GM19455 (cell line): ENCODE measurements at regions not wholly inside any gene's neighbourhood (a gene's known extent, or its start where the extent isn't known, plus 50 kb on each side); places are given as distances from the start of the nearest gene placed in this dataset.

ENCODE experiments used
- ATAC-seq: cut with Tn5 transposase; IDR thresholded peaks from one replicate; pipeline ENCODE4 v1.9.1; 2021; ENCODE audit not compliant: unreplicated experiment

DNA sequence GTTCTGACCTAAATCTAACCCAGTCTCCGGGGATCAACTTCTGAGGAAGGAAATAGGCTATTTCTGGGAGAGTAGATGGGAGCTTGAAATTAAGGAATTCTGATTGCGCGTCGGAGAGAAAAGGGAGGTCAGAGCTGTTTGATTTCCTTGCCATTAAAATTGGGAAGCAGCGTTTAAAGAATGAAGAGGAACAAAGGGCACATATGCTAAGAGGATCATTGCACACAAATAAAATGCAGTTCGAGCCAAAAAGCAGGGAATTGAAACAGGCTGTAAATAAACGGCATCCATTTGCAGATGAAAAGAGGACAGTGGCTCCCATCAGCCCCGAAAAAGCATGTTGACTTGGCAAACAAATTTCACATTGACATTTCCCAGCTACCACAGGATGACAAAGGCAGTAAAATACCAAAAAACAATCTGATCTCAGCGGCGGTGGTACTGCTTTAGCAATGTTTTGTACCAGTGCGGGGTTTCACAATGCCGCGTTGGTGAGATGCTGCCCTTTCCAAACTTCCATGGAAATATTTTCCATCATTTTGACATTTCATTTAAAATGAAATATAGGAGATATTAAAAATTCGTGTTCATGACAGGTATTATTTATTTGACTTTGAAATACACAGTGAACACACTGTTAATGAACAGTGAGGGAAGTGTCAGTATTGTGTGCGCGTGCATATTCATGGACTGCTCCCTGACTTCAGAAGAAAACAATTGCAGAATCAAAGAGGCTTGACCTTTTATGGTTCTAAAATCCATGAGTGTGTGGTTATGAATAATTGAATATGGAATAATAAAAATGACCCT, 108.8 kb downstream of the SQOR start:
- ATAC-seq, result no peak

DNA sequence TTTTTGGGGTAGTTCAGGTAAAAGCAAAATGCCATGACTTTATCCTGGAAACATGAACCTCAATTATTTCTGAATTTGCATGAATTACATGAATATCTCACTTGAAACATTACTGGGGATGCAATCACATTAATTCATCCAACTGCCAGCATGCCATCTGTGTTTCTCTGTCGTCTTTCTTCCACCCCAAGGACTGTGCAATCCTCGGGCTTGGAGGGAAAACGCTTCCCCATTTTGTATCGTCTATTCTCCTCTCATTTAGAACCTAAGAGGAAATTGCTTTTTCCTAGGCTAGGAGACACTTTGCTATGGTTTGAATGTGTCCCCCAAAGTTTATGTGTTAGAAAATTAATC, 109.4 kb downstream of the SQOR start:
- ATAC-seq, result no peak

DNA sequence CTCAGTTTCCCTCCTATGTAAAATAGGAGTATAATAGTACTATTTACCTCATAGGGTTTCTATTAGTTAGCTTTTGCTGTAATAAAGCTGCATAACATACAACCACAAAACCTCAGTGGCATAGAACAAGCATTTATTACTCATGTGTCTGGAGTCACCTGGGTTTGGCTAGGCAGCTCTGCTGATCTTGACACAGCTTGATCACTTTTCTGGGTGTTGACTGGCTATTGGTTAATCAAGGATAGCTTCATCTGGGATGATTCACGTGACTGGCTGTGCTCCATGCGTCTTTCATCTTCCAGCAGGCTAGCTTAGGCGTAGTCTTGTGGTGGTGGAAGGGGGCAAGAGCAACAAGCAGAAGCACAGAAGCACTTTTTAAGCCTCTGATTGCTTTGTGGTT, 112.6 kb downstream of the SQOR start:
- no peak for ATAC-seq

DNA sequence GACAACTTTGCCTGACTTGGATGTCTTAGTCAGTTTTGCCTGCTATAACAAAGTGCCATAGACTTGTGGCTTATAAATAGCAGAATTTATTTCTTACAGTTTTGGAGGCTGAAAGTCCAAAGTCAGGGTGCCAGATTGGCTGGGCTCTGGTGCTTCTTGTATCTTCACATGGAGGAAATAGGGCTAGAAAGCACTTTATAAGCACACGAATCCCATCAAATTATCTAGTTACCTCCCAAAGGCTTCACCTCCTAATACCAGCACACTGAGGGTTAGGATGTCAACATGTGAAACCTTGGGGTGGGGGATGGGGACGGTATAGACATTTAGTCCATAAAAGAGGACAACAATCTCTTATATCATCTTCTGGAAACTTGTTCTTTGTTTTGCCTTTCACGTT, 116.8 kb downstream of the SQOR start:
- ATAC-seq, result no peak

DNA sequence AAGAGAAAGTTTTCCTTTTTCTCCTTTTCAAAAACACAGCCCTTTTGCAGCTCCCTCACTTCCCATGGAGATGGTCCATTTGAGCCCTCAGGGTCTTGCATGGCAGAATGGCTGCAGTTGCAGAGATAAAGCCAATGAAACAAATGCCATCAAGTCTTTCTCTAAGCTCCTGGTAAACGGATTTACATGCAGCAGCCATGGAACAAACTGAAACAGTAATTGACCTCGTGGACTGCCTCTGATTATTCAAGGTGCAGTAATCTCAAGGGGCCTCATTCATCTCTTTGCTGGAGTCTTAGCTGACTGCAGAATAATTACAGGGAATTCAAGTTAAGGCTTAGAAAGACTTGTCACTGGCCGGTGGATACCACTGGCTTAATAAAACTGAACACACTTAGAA, 125.1 kb downstream of the SQOR start:
- no peak for ATAC-seq

DNA sequence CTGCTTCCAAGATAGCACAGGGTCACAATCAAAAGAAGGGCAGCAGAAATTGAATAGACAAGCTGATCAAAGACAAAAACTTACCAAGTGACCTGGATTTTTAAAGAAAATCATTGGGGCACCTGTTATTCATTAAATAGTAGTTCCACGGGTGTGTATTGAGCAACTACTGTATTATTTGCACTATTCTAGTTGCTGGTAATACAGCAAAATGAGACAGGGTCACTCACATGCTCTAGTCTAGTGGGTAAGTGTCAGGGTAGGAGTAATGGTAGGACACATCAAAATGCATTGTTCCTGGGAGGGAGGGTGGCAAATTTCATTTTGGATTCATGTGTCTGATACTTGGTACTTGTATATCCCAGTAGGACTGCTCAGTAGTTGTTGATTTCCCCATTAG, 127.9 kb downstream of the SQOR start:
- no peak for ATAC-seq

DNA sequence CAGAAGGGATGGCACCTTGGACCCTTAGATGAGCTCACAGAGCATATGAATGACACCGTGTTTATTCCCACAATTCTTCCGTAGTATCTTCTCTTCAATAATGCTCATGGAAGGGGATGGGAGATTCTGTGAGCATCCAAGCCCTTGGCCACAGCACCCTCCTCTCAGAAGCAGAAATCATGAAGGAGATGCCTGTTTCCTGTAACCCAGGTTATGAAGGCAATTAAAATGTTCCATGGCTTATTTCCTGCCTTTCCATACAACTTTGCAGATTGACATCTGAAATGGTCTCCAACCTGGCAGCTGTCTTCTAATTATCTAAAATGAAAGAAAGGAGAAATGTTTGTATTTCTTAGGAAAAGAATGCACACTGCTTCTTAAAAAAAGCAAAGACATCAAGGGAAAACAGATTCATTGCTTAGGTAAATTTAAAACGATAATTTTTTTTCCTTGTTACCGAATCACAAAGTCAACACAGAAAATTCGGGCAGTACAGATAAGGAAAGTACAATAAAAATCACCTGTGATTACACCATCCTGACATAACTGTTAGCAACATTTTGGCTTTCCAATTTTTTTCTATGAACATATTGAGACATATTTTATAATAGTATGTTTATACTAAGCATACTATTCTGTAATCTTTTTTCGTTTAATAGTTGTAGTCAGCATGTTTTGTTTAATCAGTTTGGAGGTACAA, 128.5 kb downstream of the SQOR start:
- no peak for ATAC-seq

DNA sequence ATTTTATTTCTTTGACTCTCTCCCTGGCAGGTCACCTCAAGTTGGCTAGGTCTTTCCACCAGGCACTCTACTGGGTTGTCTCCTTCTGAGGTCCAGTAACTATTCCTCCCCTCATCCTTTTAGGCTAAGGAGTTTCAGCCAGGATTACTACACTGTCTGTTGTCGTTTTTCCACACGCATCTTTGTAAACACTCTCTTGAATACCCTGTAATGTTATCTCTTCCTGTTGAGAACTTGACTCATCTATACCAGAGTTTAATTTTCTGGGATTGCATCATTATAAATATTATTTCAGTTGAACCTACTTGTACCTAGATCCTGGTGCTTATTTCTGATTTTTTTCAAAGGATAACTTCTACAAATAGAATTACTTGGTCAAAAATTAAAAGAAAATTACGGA, 138.3 kb downstream of the SQOR start:
- no peak for ATAC-seq

DNA sequence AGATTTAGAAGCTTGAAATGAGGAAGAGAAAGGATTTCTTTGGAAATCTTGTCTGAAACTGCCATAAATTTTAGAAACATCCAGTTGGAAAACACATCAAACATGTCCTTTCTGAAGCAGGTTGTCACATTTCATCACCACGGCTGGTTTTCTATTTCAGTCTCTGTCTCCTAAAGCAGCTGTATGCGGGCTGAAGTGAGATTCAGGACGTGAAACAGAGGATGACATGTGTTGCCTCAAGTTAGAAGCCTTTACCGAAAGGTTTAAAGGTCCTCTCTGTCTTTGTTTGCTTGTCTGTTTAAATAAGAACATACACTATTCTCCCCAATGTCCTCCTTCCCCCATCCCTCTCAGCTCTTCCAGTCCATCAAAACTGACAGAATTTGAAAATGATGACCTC, 141.9 kb downstream of the SQOR start:
- ATAC-seq, result no peak

DNA sequence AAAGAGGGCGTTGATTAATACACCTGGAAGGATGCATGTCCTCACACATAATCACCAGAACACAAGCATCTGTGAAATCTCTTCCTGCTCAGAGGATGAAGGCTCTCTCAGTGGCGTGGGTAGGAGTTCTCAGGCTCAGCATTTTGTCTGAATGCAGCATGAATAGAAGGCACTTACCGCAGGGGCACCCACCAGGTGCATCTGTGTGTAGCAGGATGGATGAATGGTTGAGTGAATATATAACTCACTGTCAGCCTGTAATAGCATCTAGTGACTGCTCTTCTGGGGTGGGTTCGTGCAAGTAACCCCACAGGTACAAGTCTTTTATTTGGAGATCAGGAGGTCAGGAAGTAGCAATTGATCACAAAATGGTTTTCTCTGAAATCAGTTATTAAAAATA, 143.0 kb downstream of the SQOR start:
- ATAC-seq, result no peak

DNA sequence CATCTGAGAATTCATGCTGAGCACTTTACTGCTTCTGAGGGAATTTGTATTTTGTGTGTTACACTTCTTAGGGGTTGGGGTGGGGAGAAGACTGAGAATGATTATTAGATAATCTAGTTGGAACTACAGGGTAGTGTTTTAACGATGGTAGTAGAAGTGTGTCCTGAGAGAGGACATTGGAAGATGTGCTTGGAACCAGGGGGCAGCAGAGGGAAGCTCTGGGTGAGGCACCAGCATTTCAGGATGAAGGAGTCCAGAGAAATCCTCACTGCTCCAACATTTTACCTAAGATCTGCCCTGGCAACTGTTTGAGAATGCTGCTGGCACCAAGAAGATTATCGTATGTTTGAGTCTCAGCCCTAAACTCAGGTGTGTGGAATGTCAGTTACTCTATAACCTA, 145.5 kb downstream of the SQOR start:
- no peak for ATAC-seq

DNA sequence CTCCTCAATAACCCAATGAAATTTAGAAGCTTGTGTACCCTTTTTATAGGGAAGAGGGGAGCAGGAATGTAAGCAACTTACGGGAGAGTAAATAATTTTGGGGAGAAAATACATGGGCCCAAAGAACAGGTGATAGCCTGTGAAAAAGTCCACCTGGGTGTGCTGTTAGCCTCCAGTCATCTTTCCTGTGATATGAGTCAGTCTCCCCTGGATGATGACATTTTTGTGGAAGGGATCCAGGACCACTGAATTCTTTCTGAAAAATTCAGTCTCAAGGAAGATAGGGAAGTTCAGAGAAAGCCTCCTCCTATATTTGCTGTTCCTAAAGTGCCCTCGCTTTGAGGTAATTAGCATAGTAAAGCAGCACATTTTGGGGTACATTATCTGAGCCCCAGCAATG, 149.8 kb downstream of the SQOR start:
- ATAC-seq, result no peak

DNA sequence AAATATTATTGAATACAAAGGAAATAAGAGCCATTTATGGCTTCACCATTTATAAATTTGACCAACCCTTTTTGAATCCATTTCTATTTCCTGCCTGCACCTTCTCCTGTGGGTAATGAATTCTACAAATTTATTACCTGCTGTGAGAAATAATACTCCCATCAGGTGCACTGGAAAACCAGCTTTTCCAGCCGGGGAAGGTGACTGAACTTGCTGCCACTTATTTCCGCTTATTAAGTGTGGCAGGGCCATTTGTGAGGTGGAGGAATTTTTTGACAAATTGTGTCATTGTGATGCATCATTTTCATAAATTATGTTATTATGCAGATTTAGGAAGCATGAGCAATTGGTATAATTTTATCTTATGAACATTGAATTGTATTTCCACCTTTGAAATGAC, 151.1 kb downstream of the SQOR start:
- ATAC-seq, result no peak

DNA sequence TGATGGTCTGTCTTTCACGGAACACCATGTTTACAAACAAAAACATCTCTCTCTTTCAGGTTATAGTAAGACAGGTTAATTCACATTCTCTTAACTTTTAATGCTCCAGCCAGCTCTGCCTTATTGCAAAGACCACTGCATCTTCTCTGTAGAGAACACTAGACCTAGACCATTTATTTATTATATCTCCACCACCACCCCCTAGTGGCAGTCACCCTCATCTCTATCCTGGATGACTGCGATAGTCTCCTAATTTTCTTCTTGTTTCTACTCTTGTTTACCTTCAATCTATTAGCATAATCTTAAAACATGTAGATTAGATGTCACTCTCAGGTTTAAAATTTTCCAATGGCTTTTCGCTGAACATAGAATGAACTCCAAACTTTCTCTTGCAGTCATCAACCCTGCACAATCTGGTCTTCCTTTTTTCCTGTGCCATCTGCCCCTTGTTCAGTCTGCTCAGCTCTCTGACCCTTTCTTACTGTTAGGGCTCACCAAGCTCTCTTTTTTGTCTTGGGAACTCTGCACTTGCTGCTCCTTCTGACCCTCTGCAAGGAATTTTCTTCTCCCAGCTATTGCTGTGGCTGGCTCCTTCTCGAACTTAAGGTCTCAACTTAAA, 155.6 kb downstream of the SQOR start:
- no peak for ATAC-seq

DNA sequence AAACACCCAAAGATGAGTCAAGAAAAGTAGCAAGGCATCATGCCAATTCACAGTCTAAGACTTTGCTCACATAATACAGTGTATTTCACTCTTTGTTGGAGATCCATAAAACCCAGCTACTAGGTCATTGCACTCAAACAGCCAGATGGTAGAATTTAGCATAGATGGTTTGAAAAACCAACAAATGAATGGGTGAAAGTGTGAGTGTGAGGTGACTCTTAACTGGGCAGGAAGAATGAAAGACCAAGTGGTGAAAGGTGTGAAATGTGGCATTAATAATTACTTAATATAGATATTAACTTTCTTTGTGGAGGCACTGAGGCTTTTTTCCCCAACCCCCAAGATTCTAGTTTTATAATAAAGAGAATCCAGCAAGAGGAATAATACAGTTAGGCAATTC, 159.5 kb downstream of the SQOR start:
- ATAC-seq, result no peak

DNA sequence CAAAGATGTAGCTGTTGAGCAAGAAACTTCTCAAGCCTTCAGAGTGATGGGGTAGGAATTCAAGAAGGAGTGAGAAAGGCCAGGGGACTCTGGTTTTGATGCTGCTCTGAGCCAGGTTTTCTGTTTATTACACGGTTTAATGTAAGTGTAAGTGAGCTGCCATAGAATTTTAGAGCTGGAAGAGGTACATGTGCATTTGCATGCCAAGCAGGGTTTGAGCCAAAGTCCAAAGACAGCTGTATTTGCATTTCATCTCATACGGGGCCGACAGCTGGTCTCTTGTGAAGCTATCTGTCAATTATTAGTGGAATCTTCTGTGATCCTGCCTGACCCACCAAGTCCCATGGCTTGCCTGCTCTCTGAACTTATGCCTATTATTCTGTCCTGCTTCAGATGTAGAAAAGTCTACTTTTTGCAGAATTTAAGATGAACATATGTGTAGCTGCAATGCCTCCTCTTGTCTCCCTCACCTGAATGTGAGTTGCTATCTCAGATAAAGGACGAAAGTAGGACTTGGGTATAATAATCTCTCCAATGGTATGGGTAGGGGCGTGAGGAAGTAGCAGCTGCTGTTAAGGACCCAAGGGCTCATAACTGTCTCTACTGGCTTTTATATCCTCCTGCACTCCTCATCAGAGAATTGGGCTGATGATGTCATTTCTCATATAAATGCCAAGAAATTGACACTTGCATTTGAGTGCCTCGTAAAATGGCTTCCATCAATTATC, 160.0 kb downstream of the SQOR start:
- no peak for ATAC-seq

DNA sequence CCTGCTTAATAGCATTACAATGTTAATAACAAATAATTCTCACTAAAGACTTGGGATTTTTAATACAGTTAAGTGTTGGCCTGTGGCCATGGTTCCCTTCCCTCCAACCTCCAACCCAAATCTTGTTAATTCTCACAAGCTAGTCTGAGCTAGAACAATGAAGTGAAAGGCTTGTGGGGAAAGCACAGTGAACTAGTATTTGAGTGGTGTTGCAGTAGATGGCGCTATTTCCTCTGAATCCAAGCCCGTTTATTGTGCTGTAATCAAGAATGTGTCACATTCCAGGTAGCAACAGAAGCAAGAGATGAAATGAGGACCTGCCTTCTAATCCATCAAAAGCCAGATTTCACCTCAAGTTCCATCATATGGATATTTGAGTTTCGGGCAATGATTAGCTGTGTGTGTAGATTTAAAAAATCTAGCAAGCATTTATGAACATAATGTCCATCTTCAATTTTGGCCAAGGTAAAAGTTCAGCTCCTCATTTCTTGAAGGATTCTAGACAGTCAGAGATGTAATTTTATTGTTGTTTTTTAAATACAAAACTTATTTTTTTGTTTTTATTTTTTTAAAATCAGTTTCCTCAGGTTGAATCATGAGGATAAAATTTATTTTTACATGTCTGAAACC, 160.7 kb downstream of the SQOR start:
- no peak for ATAC-seq

DNA sequence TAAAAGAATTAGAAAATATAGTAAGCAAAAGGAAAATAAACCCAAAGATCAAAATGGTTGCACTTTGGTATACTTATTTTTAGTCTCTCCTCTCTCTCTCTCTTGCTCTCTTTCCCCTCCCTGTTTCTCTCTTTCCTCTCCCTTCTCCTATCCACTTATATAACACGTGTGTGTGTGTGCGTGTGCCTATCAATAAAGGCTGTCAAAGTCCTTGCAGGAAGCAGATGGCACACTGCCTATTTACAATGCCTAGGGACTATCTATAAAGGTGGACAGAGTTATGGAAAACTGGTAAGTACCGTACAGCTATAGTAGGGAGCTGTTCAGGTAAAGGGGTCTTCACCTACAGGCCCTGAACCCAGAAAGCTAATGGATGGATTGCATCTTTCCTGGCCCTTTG, 161.6 kb downstream of the SQOR start:
- ATAC-seq, result no peak

DNA sequence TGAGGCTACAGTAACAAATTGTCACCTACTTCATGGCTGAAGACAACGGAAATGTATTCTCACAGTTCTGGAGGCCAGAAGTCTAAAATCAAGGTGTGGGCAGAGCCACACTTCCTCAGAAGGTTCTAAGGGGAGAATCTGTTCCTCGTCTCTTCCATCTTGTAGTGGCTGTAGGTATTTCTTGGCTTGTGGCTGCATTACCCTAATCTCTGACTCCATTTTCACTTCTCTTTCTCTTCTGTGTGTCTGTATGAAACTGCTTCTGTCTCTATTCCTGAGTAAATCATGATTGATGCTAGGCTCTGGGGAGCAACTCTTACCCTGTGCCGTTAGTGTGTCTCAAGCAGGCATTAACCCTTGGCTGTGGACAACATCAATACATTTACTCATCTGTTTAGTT, 164.7 kb downstream of the SQOR start:
- peak; percentile 55 for ATAC-seq

DNA sequence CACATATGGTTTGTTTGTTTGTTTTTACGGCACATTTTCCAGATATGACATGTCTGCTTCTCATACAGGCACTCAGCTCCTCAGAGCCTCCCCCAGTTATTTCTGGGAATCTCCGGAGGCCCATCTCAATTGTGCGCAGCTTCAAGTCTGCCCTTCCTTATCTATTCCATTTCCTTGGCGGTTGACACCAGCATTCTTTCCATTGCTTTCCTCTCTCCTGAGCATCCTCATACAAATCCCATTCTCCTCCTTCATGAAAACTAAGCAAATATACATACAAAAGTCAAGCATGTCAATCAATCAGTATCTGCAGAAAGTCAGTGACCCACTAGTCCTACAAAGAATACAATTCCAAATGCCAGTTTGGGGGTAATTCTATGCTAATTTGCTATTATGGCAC, 166.7 kb downstream of the SQOR start:
- no peak for ATAC-seq

DNA sequence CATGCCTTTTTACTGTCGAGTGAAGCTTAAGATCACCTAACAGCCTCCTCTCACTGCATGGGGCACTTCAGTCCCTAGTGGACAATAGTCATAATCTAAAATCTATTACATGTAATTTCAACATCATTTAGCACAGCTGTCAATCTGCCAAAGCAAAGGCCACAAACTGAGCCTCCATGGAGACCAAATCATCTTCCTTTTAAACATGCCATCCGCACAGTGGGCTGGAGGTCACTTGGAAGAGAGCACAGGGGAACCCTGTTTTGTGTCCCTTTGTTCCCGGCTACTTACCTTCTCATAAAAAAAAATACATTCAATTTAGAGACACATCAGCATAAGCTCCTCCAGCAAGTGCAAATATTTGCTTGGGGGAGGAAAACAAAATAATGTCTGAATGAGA, 167.3 kb downstream of the SQOR start:
- ATAC-seq, result no peak
